Muscle layer of duodenum (tissue), 2 donors: ENCODE measurements at regions not wholly inside any gene's neighbourhood (a gene's known extent, or its start where the extent isn't known, plus 50 kb on each side); places are given as distances from the start of the nearest gene placed in this dataset.

Experiments
- H3K27ac ChIP-seq: one replicate; pipeline ENCODE4 v1.7.0; 2013; ENCODE audit warnings: mild to moderate bottlenecking, low read length
- H3K27me3 ChIP-seq: one replicate; pipeline ENCODE4 v1.7.0; 2013; ENCODE audit warnings: low read depth, mild to moderate bottlenecking, control low read depth, low read length
- H3K36me3 ChIP-seq, 2 donors: one replicate each; pipeline ENCODE4 v1.7.0; 2013; ENCODE audit warnings: low read length in 2 of 2, control low read depth in 1 of 2, mild to moderate bottlenecking in 1 of 2; ENCODE audit not compliant: insufficient read depth in 2 of 2, control insufficient read depth in 1 of 2
- H3K4me1 ChIP-seq, 2 donors: one replicate each; pipeline ENCODE4 v1.7.0; 2013; ENCODE audit warnings: low read length in 2 of 2, mild to moderate bottlenecking in 2 of 2, control low read depth in 1 of 2, moderate library complexity in 1 of 2; ENCODE audit not compliant: insufficient read depth in 2 of 2, control insufficient read depth in 1 of 2
- H3K4me3 ChIP-seq, 2 donors: one replicate each; pipeline ENCODE4 v1.7.0; 2013; ENCODE audit warnings: low read length in 2 of 2, low read depth in 1 of 2, mild to moderate bottlenecking in 1 of 2
- H3K9me3 ChIP-seq, 2 donors: one replicate each; pipeline ENCODE4 v1.7.0; 2013; ENCODE audit warnings: low read length in 2 of 2, control low read depth in 1 of 2, mild to moderate bottlenecking in 1 of 2; ENCODE audit not compliant: control insufficient read depth in 1 of 2
- donor health status: healthy.

DNA sequence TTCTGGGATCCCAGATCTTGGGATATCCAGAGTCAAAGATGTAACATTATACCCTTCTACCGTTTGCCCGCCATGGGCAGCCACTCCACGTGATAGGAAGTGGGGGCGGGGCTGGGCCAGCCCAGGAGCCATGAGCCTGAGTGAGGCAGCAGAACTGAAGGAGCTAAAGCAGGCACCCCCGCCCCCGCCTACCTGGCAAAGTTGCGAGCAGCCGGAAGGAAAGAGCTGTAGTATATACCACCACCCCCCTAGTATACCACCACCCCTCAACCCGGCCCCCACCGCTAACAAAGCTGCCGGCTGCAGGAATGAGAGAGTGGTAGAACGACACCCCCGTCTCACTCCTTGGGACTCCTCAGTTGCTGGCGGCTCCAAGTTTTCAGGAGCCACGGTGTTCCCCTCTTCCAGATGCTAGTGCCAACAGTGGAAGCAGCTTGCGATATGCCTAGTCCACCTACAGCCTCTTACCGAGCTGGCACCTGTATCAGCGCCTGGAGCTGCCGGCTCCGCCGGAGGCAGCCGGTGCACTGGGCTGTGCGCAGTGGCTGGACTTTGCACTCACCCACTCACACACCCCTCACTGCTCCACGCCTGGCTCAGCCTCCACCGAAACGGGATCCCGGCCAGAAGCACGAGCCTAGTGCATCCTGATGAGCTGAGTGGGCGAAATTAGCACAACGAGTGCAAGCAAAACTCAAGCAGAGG is 230.7 kb upstream of the PRR20A start:
- Histone ChIP-seq H3K36me3 (no peaks in the 10 kb centered on the region), H3K27ac (no peak overlapping the region), H3K27me3 (no peaks in the 10 kb centered on the region), H3K4me3 (no peak overlapping the region), H3K4me1 (no peaks in the 10 kb centered on the region), H3K9me3 (no peaks in the 10 kb centered on the region)

DNA sequence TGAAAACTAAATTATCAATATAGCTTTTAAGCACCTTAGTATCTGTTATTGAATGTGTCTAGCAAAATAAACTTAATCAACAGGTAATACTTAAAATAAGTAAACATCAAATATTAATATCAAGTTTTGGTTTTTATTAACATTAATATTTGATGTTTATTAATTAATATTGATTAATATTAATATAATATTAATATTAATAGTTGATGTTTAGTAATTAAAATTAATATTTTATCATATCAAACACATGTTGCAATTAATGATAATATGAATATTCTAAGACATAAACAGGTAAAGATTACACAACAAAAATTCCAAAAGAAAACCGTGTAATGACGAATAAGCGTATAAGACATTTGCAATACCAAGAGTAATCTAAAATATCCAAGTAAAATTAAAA is 222.8 kb upstream of the PRR20A start:
- H3K27ac ChIP-seq = no peak overlapping the region
- no peaks in the 10 kb centered on the region for H3K27me3 ChIP-seq
- H3K36me3 ChIP-seq = no peaks in the 10 kb centered on the region
- H3K4me1 ChIP-seq = peaks cover 0 to 5% of the 10 kb centered on the region in 2 donors
- no peak overlapping the region for H3K4me3 ChIP-seq
- H3K9me3 ChIP-seq = no peaks in the 10 kb centered on the region

DNA sequence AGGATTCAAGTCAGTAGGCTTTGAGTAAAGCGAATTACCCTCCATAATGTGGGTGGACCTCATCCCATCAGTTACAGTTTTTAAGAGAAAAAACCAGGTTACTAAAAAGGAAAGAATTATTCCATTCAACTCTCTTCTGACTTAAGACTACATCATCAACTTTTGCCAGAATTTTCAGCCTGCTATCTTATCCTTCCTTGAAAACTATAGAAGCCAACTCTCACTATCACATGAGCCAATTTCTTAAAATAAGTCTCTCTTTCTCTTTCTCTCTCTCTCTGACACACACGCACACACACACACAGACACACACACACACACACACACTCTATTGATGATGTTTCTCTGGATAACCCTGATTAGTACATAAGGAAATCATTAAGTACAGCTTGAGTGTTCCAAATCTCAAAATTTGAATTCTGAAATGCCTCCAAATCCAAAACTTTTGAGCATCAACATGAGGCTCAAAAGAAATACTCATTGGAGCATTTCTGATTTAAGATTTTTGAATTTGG is 217.0 kb upstream of the PRR20A start:
- Histone ChIP-seq H3K27me3 (no peaks in the 10 kb centered on the region), H3K9me3 (no peaks in the 10 kb centered on the region), H3K4me1 (no peaks in the 10 kb centered on the region), H3K36me3 (no peaks in the 10 kb centered on the region), H3K27ac (no peak overlapping the region), H3K4me3 (no peak overlapping the region)

DNA sequence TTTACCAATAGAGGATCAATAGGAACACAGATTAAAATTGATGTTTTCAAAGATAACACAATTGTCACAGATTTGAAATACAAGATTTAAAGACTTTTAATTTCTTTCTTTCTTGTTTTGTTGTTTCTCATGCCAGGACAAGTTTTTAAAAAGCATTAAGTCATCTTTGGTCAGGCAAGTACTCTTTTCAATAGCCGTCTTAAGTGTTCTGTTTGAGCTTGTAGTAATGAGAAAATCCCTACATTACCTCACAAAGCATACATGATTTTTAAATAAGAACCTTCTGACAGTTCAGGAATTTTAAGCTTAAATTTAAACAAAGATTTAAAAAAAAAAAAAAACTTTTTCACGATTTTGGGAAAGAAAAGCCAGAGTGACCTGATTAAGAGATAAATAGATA is 216.3 kb upstream of the PRR20A start:
- Histone ChIP-seq H3K27me3 (no peaks in the 10 kb centered on the region), H3K27ac (no peak overlapping the region), H3K36me3 (no peaks in the 10 kb centered on the region), H3K4me1 (no peaks in the 10 kb centered on the region), H3K9me3 (no peaks in the 10 kb centered on the region), H3K4me3 (no peak overlapping the region)

DNA sequence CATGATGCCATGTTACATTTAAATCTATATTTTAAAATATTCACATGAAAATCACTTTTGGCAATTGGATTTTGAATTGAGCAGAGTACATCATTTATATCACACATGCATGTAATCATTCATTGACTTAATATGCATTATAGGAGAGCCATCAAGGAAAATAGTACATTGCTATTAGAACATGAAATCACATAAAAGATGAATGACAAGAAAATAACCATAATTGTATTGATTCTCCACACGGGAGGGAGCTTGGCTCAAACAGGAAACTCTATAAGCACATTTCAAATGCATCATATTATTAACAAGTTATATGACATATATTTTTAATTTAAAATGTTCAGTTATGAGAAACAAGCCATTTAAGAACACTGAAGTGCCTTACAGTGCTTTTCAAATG is 208.6 kb upstream of the PRR20A start:
- Histone ChIP-seq H3K27ac (no peak overlapping the region), H3K4me3 (no peak overlapping the region), H3K4me1 (no peaks in the 10 kb centered on the region), H3K36me3 (no peaks in the 10 kb centered on the region), H3K27me3 (no peaks in the 10 kb centered on the region), H3K9me3 (no peaks in the 10 kb centered on the region)

DNA sequence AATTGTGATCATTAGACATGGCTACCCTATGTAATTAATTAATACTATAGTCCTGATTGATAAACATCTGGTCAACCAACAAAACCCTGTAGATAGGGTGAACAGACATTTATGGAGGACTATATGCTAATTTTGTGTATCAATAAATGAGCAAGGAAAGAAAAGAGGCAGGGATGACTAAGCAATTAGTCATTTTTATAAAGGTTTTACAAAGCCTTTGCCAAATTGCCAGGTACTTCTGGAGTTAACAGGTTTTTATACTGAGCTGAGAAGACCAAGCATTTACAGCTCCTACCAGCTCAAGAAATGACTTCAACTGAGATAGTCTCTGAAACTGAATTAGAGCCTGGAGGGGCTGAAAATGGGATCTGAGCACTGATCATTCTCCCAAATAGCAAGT is 186.8 kb upstream of the PRR20A start:
- Histone ChIP-seq H3K4me3 (no peak overlapping the region), H3K9me3 (no peaks in the 10 kb centered on the region), H3K27ac (no peak overlapping the region), H3K4me1 (no peaks in the 10 kb centered on the region), H3K27me3 (no peaks in the 10 kb centered on the region), H3K36me3 (no peaks in the 10 kb centered on the region)

DNA sequence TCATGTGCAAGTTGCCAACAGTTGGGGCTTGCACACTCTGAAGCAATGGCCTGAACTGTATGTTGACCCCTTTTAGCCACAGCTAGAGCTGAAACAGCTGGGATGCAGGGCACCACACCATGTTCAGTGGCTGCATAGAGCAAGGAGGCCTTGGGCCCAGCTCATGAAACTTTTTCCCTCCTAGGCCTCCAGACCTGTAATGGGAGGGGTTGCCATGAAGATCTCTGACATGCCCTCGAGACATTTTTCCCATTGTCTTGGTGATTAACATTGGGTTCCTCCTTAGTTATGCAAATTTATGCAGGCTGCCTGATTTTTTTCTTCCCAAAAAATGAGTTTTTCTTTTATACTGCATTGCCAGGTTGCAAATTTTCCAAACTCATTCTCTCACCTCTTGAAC is 165.1 kb upstream of the PRR20A start:
- Histone ChIP-seq H3K4me1 (no peaks in the 10 kb centered on the region), H3K36me3 (no peaks in the 10 kb centered on the region), H3K27me3 (no peaks in the 10 kb centered on the region), H3K4me3 (no peak overlapping the region), H3K9me3 (no peaks in the 10 kb centered on the region), H3K27ac (no peak overlapping the region)

DNA sequence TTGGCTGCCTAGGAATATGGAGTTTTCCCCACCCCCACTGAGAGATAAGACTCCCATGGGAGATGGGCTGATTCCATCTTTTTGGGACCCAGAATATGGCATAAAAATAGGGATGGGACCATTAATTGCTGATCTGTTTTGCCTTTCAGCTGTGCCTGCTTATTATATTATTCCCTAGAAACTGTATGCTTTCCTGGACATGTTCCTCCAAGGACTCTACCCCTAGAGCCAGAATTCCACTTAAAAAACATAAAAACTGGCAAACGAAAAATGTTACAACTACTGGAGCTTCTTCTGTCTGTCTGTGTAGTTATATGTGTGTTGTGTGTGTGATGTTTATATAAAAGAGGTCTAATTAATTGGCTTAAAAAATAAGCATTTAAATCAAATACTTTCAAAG is 159.9 kb upstream of the PRR20A start:
- Histone ChIP-seq H3K4me3 (no peak overlapping the region), H3K36me3 (no peaks in the 10 kb centered on the region), H3K27me3 (no peaks in the 10 kb centered on the region), H3K27ac (no peak overlapping the region), H3K9me3 (no peaks in the 10 kb centered on the region), H3K4me1 (no peaks in the 10 kb centered on the region)

DNA sequence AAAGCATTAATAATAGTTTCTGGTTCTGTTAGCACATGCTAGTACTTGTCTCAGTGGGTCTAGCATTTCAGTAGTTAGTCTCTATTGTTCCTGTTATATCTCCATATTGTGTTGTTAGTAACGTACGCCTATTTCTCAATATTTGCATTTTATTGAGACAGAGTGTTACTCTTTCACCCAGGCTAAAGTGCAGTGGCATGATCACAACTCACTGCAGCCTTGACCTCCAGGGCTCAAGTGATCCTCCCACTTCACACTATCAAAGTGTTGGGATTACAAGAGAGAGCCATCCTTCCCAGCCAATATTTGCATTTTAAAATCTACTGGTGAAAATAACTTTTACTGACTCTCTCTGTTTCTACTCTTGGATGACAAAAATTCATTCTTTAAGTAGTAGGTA is 154.6 kb upstream of the PRR20A start:
- Histone ChIP-seq H3K4me3 (no peak overlapping the region), H3K27ac (no peak overlapping the region)

DNA sequence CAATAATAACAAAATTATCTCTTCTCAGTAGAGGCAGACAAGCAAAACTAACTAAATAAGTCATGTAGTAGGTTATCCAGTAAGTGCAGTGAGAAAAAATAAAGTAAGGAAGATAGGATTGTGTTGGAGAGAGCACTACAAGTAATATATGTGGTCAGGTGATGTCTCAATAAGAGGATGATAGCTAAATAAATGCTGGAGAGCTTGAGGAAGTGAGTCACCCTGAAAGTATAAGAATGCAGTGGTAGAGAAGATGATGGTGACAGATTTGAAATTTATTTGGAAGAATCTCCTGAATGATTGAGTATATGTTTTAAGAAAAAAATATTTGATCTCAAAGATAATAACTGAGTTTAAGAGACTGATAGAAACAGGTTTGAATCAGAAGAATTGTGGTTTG is 152.2 kb upstream of the PRR20A start:
- H3K36me3 ChIP-seq = no peaks in the 10 kb centered on the region

More for the DNA sequence above, 154.6 kb upstream of the PRR20A start:
- Histone ChIP-seq H3K9me3 (no peaks in the 10 kb centered on the region), H3K4me1 (no peaks in the 10 kb centered on the region), H3K36me3 (no peaks in the 10 kb centered on the region), H3K27me3 (no peaks in the 10 kb centered on the region)

DNA sequence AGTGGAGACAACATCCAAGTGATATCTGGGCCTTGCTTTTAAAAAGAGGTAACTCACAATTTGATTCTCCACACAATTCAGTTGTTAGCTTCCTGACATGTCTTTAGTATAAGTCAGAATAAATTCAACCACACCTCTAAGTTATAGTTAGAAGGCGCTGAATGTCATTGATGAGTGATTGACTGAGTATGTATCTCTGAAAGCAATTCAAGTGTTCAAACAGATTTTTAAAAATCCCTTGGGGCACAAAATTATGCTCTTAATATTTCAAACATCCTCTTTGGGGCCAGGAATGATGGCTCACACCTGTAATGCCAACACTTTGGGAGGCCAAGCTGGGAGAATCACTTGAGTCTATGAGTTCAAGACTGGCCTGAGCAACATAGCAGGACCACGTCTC is 137.0 kb upstream of the PRR20A start:
- H3K27ac ChIP-seq = no peak overlapping the region
- no peaks in the 10 kb centered on the region for H3K4me1 ChIP-seq
- no peaks in the 10 kb centered on the region for H3K9me3 ChIP-seq
- H3K27me3 ChIP-seq = no peaks in the 10 kb centered on the region
- no peaks in the 10 kb centered on the region for H3K36me3 ChIP-seq
- no peak overlapping the region for H3K4me3 ChIP-seq

More for the DNA sequence above, 152.2 kb upstream of the PRR20A start:
- Histone ChIP-seq H3K27ac (no peak overlapping the region), H3K9me3 (no peaks in the 10 kb centered on the region), H3K27me3 (no peaks in the 10 kb centered on the region), H3K4me1 (no peaks in the 10 kb centered on the region), H3K4me3 (no peak overlapping the region)

DNA sequence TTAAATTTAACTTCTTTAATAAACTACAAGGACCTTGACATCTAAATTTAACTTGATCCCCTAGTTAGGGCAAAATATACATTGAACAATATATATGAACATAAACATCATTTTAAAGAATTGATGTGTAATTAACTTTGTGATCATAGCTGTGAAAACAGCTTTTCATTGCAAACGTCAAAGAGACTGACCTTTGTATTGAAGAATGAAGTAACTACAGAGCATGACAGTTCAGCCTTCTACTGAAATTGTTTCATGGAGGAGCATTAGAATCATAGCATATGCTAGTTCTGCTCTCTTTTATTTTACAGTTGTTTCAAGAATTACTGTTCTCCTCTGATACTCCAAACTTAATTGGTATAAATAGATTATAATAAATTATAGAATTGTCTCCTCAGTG is 123.4 kb upstream of the PRR20A start:
- no peak overlapping the region for H3K27ac ChIP-seq
- H3K27me3 ChIP-seq = no peaks in the 10 kb centered on the region
- no peaks in the 10 kb centered on the region for H3K36me3 ChIP-seq
- no peaks in the 10 kb centered on the region for H3K4me1 ChIP-seq
- no peak overlapping the region for H3K4me3 ChIP-seq
- peaks cover 0 to 3% of the 10 kb centered on the region in 2 donors for H3K9me3 ChIP-seq
